ENCODE measurements at regions not wholly inside any gene's neighbourhood (a gene's known extent, or its start where the extent isn't known, plus 50 kb on each side); places are given as distances from the start of the nearest gene placed in this dataset.

- TF ChIP-seq EZH2 (IDR thresholded peaks at IDR 0.05; ENCODE audit: low read length, missing control alignments) (no peak), CTCF (conservative IDR thresholded peaks at IDR 0.05 in 1 of 2, IDR thresholded peaks at IDR 0.05 in 1 of 2; ENCODE audit: low read depth in 1 of 2, low read length in 2 of 2) (no peak)
- Histone ChIP-seq H3K9ac (ENCODE audit: insufficient read depth, low read length) (no peak overlapping the region), H3K4me3 (replicated peaks in 1 of 4; ENCODE audit: control extremely low read depth in 1 of 4, insufficient read depth in 1 of 4, low read depth in 3 of 4, low read length in 4 of 4) (no peak overlapping the region), H3K36me3 (ENCODE audit: control insufficient read depth, insufficient read depth, low read length) (no peaks in the 10 kb centered on the region), H3K79me2 (ENCODE audit: control insufficient read depth, insufficient read depth, low read length) (no peaks in the 10 kb centered on the region), H3K27ac (ENCODE audit: insufficient read depth, low read length) (no peak overlapping the region), H3K27me3 (ENCODE audit: control insufficient read depth, insufficient read depth, low read length) (peaks cover 2% of the 10 kb centered on the region), H3K9me3 (ENCODE audit: control insufficient read depth, insufficient read depth, low read depth, low read length) (no peaks in the 10 kb centered on the region), H4K20me1 (ENCODE audit: control insufficient read depth, extremely low read depth, insufficient read depth, low read length) (no peaks in the 10 kb centered on the region), H2AFZ (ENCODE audit: low read length) (no peak overlapping the region), H3K4me1 (ENCODE audit: control insufficient read depth, extremely low read depth, insufficient read depth, low read length) (no peaks in the 10 kb centered on the region), H3K4me2 (ENCODE audit: extremely low read depth, insufficient read depth, low read length) (no peak overlapping the region)
- DNase-seq (ENCODE audit: low read depth in 2 of 2): no peak
Measured at GRCh38 chr21:38621132-38621531, 122.9 kb upstream of the ERG start.

DNA sequence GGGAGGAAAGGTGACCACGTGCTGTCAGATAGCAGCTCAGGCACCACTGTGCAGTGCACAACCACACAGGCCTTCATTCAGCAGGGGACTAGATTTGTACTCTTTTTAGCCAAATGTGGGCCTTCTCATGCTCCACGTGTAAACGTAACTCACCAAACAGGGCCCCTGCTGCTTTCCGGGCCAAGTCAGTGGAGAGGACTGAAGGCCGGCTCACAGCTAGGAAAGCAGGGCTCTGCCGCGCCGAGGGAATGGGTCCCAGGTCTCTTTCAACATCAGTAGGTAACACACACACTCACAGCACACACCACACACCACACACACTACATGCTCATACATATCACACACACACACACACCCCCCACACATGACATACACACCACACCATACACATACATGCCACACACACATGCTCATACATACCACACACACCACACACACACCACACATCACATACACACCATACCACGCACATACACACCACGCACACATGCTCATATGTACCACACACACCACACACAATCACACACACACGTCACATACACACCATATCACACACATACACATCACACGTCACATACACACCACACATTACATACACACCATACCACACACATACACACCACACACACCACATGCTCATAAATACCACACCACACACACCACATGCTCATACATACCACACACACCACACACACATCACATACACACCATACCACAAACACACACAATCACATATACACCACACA is 124.0 kb upstream of the ERG start:
- TF ChIP-seq EZH2 (IDR thresholded peaks at IDR 0.05; ENCODE audit: low read length, missing control alignments) (no peak), CTCF (conservative IDR thresholded peaks at IDR 0.05 in 1 of 2, IDR thresholded peaks at IDR 0.05 in 1 of 2; ENCODE audit: low read depth in 1 of 2, low read length in 2 of 2) (no peak)
- no peaks in the 10 kb centered on the region for H4K20me1 ChIP-seq (ENCODE audit: control insufficient read depth, extremely low read depth, insufficient read depth, low read length)
- no peak overlapping the region for H3K4me2 ChIP-seq (ENCODE audit: extremely low read depth, insufficient read depth, low read length)
- H3K4me3 ChIP-seq (replicated peaks in 1 of 4; ENCODE audit: control extremely low read depth in 1 of 4, insufficient read depth in 1 of 4, low read depth in 3 of 4, low read length in 4 of 4): no peak overlapping the region
- H3K36me3 ChIP-seq (ENCODE audit: control insufficient read depth, insufficient read depth, low read length): no peaks in the 10 kb centered on the region
- no peak overlapping the region for H2AFZ ChIP-seq (ENCODE audit: low read length)
- H3K9ac ChIP-seq (ENCODE audit: insufficient read depth, low read length): no peak overlapping the region
- DNase-seq (ENCODE audit: low read depth in 2 of 2): no peak
- peaks cover 2% of the 10 kb centered on the region for H3K27me3 ChIP-seq (ENCODE audit: control insufficient read depth, insufficient read depth, low read length)
- no peaks in the 10 kb centered on the region for H3K9me3 ChIP-seq (ENCODE audit: control insufficient read depth, insufficient read depth, low read depth, low read length)
- no peak overlapping the region for H3K27ac ChIP-seq (ENCODE audit: insufficient read depth, low read length)
- H3K79me2 ChIP-seq (ENCODE audit: control insufficient read depth, insufficient read depth, low read length): no peaks in the 10 kb centered on the region
- no peaks in the 10 kb centered on the region for H3K4me1 ChIP-seq (ENCODE audit: control insufficient read depth, extremely low read depth, insufficient read depth, low read length)

- no peak for TF ChIP-seq EZH2 (IDR thresholded peaks at IDR 0.05; ENCODE audit: low read length, missing control alignments)
- no peak for TF ChIP-seq CTCF (conservative IDR thresholded peaks at IDR 0.05 in 1 of 2, IDR thresholded peaks at IDR 0.05 in 1 of 2; ENCODE audit: low read depth in 1 of 2, low read length in 2 of 2)
Measured at GRCh38 chr21:38622827-38623209, 124.5 kb upstream of the ERG start.

More at GRCh38 chr21:38622827-38623209, 124.5 kb upstream of the ERG start:
- Histone ChIP-seq H3K27ac (ENCODE audit: insufficient read depth, low read length) (no peak overlapping the region), H4K20me1 (ENCODE audit: control insufficient read depth, extremely low read depth, insufficient read depth, low read length) (no peaks in the 10 kb centered on the region), H3K79me2 (ENCODE audit: control insufficient read depth, insufficient read depth, low read length) (no peaks in the 10 kb centered on the region), H2AFZ (ENCODE audit: low read length) (no peak overlapping the region), H3K9me3 (ENCODE audit: control insufficient read depth, insufficient read depth, low read depth, low read length) (no peaks in the 10 kb centered on the region), H3K27me3 (ENCODE audit: control insufficient read depth, insufficient read depth, low read length) (peaks cover 2% of the 10 kb centered on the region), H3K4me1 (ENCODE audit: control insufficient read depth, extremely low read depth, insufficient read depth, low read length) (no peaks in the 10 kb centered on the region), H3K9ac (ENCODE audit: insufficient read depth, low read length) (no peak overlapping the region), H3K4me2 (ENCODE audit: extremely low read depth, insufficient read depth, low read length) (no peak overlapping the region), H3K36me3 (ENCODE audit: control insufficient read depth, insufficient read depth, low read length) (no peaks in the 10 kb centered on the region), H3K4me3 (replicated peaks in 1 of 4; ENCODE audit: control extremely low read depth in 1 of 4, insufficient read depth in 1 of 4, low read depth in 3 of 4, low read length in 4 of 4) (no peak overlapping the region)
- no peak for DNase-seq (ENCODE audit: low read depth in 2 of 2)

Data from fibroblast of lung (primary cell).